A673 (cell line): ENCODE measurements at regions not wholly inside any gene's neighbourhood (a gene's known extent, or its start where the extent isn't known, plus 50 kb on each side); places are given as distances from the start of the nearest gene placed in this dataset.

Source experiments
- BruUV-seq: library from RNA; stranded (reverse); fragments of 400-500 nt; replicated peaks from 2 replicates; lab custom pipeline; 2021; lab: Mats Ljungman, UMichigan
- CTCF ChIA-PET: fragments of 300-600 bp; sonication (Branson Sonifier 250); formaldehyde crosslinking; loops from one replicate; lab custom pipeline; 2022; ENCODE audit warnings: antibody characterized with exemption; lab: Charles Lee
- POLR2A ChIA-PET: fragments of 300-600 bp; sonication (Branson Sonifier 250); formaldehyde crosslinking; loops from one replicate; lab custom pipeline; 2022; ENCODE audit warnings: antibody characterized with exemption; ENCODE audit not compliant: low non-redundant PET; lab: Charles Lee
- DNase-seq: peaks from one replicate; pipeline ENCODE4 v3.0.0-alpha.2; 2015; ENCODE audit warnings: low spot score
- H3K27ac ChIP-seq: fragments of 200-600 bp; sonication (generic); 2 replicates; pipeline ENCODE4 v1.5.1; 2016; ENCODE audit warnings: mixed run types, low read depth, mild to moderate bottlenecking, mixed read lengths, antibody characterized with exemption, low read length; ENCODE audit not compliant: poor library complexity, severe bottlenecking
- H3K27me3 ChIP-seq: fragments of 200-600 bp; sonication (generic); replicated peaks from 2 replicates; pipeline ENCODE4 v1.6.1; 2017; ENCODE audit warnings: mixed run types, low read depth, mild to moderate bottlenecking, mixed read lengths, antibody characterized with exemption, low read length; ENCODE audit not compliant: insufficient read depth, poor library complexity
- H3K36me3 ChIP-seq: fragments of 200-600 bp; sonication (generic); 2 replicates; pipeline ENCODE4 v1.6.1; 2016; ENCODE audit warnings: mixed run types, mild to moderate bottlenecking, mixed read lengths, antibody characterized with exemption, low read length; ENCODE audit not compliant: insufficient read depth, poor library complexity, severe bottlenecking
- H3K4me1 ChIP-seq: fragments of 200-600 bp; sonication (generic); 2 replicates; pipeline ENCODE4 v1.6.1; 2017; ENCODE audit warnings: mixed run types, mild to moderate bottlenecking, mixed read lengths, antibody characterized with exemption, low read length; ENCODE audit not compliant: insufficient read depth, poor library complexity, severe bottlenecking
- H3K4me3 ChIP-seq: fragments of 200-600 bp; sonication (generic); 2 replicates; pipeline ENCODE4 v1.5.1; 2016; ENCODE audit warnings: low read depth, mixed run types, mild to moderate bottlenecking, mixed read lengths, low read length; ENCODE audit not compliant: poor library complexity, severe bottlenecking
- H3K9me3 ChIP-seq: fragments of 200-600 bp; sonication (generic); 2 replicates; pipeline ENCODE4 v1.6.1; 2016; ENCODE audit warnings: mixed run types, low read depth, mild to moderate bottlenecking, mixed read lengths, antibody characterized with exemption, low read length; ENCODE audit not compliant: poor library complexity, severe bottlenecking
- EZH2 ChIP-seq: fragments of 200-600 bp; sonication (generic); IDR thresholded peaks from 2 replicates; pipeline ENCODE4 v1.6.1; 2017; ENCODE audit warnings: borderline replicate concordance, low read depth, mild to moderate bottlenecking, mixed read lengths, antibody characterized with exemption, low read length; ENCODE audit not compliant: poor library complexity, severe bottlenecking
- intact Hi-C: fragments of 100-400 bp; cut with micrococcal nuclease; formaldehyde crosslinking; loops from one replicate; pipeline ENCODE4 v1.10.0; 2022; ENCODE audit not compliant: unreplicated experiment
- TF ChIP-seq, protein P1 (sequence below): fragments of 300-800, 200-600 bp; sonication (generic); conservative IDR thresholded peaks from 2 replicates; pipeline ENCODE4 v1.5.1; 2017; ENCODE audit warnings: low read depth, mild to moderate bottlenecking, antibody characterized with exemption, low read length, moderate library complexity, mixed read lengths

GRCh38 chr4:111985426-111985825, 159.8 kb upstream of the FAM241A start:
- POLR2A ChIA-PET: no interaction called here
- DNase-seq: no peak
- Histone ChIP-seq H3K9me3 (no peaks in the 10 kb centered on the region), H3K27me3 (no peaks in the 10 kb centered on the region), H3K36me3 (no peaks in the 10 kb centered on the region), H3K4me3 (no peak overlapping the region), H3K4me1 (no peaks in the 10 kb centered on the region), H3K27ac (no peak overlapping the region)
- CTCF ChIA-PET: no interaction called here
- TF ChIP-seq, protein P1, sequence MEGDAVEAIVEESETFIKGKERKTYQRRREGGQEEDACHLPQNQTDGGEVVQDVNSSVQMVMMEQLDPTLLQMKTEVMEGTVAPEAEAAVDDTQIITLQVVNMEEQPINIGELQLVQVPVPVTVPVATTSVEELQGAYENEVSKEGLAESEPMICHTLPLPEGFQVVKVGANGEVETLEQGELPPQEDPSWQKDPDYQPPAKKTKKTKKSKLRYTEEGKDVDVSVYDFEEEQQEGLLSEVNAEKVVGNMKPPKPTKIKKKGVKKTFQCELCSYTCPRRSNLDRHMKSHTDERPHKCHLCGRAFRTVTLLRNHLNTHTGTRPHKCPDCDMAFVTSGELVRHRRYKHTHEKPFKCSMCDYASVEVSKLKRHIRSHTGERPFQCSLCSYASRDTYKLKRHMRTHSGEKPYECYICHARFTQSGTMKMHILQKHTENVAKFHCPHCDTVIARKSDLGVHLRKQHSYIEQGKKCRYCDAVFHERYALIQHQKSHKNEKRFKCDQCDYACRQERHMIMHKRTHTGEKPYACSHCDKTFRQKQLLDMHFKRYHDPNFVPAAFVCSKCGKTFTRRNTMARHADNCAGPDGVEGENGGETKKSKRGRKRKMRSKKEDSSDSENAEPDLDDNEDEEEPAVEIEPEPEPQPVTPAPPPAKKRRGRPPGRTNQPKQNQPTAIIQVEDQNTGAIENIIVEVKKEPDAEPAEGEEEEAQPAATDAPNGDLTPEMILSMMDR: no peak
- TF ChIP-seq EZH2: no peak
- BruUV-seq: no TSS peak
- intact Hi-C loops: no loop called here

- CTCF ChIA-PET: no interaction called here
- BruUV-seq: no TSS peak
- Histone ChIP-seq H3K27ac (no peak overlapping the region), H3K9me3 (no peaks in the 10 kb centered on the region), H3K4me3 (no peak overlapping the region), H3K4me1 (no peaks in the 10 kb centered on the region), H3K27me3 (no peaks in the 10 kb centered on the region), H3K36me3 (no peaks in the 10 kb centered on the region)
- POLR2A ChIA-PET: no interaction called here
- intact Hi-C loops: no loop called here
- DNase-seq: no peak
- no peak for TF ChIP-seq EZH2
- TF ChIP-seq, protein P1: no peak
Observed at GRCh38 chr4:111986095-111986494, 159.2 kb upstream of the FAM241A start.

DNA sequence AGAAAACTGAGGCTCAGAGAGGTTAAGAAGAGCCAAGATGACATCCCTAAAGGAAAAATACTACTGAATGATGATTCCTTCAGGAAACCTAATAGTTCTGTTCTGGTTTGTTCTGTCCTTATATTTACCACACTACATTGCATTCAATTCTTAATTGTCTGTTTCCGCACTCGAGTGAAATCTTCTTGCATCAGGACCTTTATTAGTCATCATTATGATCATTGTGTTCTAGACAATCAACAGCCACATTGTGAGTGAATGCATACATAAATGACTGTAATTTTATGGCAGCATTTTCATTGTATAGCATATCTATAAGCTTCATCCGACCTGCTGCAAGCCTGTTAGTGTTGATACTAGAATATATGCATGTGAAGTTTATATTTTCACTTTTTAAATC, 156.7 kb upstream of the FAM241A start:
- no peak overlapping the region for H3K4me3 ChIP-seq
- intact Hi-C loops: no loop called here
- no TSS peak for BruUV-seq
- H3K36me3 ChIP-seq: no peaks in the 10 kb centered on the region
- ChIA-PET POLR2A (no interaction called here), CTCF (no interaction called here)
- no peak for DNase-seq
- H3K27ac ChIP-seq: no peak overlapping the region
- no peaks in the 10 kb centered on the region for H3K4me1 ChIP-seq
- H3K9me3 ChIP-seq: no peaks in the 10 kb centered on the region
- TF ChIP-seq, protein P1: no peak
- TF ChIP-seq EZH2: no peak
- no peaks in the 10 kb centered on the region for H3K27me3 ChIP-seq
